ENCODE measurements at regions not wholly inside any gene's neighbourhood (a gene's known extent, or its start where the extent isn't known, plus 50 kb on each side); places are given as distances from the start of the nearest gene placed in this dataset.

DNA sequence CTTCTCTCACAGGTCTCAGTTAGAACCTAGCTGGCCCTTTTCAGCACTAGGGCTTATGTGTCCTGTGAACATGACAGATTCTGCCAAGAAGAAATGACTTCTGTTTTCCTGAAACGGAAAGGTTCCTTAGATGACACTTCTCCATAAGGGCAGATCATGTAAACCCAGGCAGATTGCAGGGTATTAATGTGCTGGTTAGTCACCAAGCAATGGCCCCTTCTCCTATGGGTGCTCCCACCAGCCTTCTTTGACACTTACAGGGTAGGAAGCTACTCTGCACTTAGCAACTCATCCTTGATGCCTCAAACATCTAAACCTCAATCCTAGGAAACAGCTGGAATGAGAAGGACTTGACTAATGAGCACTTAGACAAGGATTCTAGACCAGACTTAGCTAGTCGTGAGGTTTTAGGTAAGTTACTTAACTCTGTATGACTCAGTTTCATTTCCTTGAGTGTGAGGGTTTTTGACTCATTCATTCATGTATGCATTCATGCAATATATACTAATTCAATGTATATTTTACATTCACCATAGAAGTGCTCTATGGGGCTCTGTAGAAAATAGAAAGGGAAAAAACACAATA, 74.1 kb upstream of the PLXNA2 start:
- TF ChIP-seq, protein P1, sequence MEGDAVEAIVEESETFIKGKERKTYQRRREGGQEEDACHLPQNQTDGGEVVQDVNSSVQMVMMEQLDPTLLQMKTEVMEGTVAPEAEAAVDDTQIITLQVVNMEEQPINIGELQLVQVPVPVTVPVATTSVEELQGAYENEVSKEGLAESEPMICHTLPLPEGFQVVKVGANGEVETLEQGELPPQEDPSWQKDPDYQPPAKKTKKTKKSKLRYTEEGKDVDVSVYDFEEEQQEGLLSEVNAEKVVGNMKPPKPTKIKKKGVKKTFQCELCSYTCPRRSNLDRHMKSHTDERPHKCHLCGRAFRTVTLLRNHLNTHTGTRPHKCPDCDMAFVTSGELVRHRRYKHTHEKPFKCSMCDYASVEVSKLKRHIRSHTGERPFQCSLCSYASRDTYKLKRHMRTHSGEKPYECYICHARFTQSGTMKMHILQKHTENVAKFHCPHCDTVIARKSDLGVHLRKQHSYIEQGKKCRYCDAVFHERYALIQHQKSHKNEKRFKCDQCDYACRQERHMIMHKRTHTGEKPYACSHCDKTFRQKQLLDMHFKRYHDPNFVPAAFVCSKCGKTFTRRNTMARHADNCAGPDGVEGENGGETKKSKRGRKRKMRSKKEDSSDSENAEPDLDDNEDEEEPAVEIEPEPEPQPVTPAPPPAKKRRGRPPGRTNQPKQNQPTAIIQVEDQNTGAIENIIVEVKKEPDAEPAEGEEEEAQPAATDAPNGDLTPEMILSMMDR (IDR thresholded peaks at IDR 0.05; ENCODE audit: borderline replicate concordance, extremely low read depth, low read length, poor library complexity, severe bottlenecking): no peak
- no peak for TF ChIP-seq EZH2 (IDR thresholded peaks at IDR 0.05; ENCODE audit: borderline replicate concordance, low read depth, low read length, severe bottlenecking)

Data from DND-41 (cell line).